SU-DHL-6 (cell line): ENCODE measurements at regions not wholly inside any gene's neighbourhood (a gene's known extent, or its start where the extent isn't known, plus 50 kb on each side); places are given as distances from the start of the nearest gene placed in this dataset.

ENCODE experiments used
- EZH2phosphoT487 ChIP-seq: fragments of 200-600 bp; sonication (generic), shearing (Covaris generic); conservative IDR thresholded peaks from 2 replicates; pipeline ENCODE4 v1.6.1; 2018; ENCODE audit warnings: mild to moderate bottlenecking, antibody characterized with exemption, low read length, moderate library complexity, mixed read lengths
- TF ChIP-seq, protein P1 (sequence below): fragments of 200-600 bp; sonication (generic); IDR thresholded peaks from one replicate; pipeline ENCODE4 v1.5.1; 2017; ENCODE audit warnings: antibody characterized with exemption, mild to moderate bottlenecking, low read length, moderate library complexity; ENCODE audit not compliant: insufficient read depth, poor library complexity, severe bottlenecking

DNA sequence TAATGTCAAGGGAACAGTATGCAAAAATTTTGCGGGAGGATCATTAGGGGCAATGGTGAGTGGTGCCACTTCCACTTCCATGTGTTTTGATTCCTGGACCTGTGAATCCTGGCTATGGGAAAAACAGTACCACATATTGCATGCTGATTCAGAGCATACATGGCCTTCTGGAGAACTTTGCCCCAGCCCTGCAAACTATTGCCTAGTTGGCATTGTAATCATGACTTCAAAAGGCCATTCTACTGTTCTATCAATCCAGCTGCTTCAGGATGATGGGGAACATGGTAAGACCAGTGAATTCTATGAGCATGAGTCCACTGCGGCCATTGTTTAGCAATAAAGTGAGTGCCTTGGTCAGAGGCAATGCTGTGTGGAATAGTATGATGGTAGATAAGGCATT is 75.3 kb upstream of the ZC3H15 start:
- TF ChIP-seq, protein P1, sequence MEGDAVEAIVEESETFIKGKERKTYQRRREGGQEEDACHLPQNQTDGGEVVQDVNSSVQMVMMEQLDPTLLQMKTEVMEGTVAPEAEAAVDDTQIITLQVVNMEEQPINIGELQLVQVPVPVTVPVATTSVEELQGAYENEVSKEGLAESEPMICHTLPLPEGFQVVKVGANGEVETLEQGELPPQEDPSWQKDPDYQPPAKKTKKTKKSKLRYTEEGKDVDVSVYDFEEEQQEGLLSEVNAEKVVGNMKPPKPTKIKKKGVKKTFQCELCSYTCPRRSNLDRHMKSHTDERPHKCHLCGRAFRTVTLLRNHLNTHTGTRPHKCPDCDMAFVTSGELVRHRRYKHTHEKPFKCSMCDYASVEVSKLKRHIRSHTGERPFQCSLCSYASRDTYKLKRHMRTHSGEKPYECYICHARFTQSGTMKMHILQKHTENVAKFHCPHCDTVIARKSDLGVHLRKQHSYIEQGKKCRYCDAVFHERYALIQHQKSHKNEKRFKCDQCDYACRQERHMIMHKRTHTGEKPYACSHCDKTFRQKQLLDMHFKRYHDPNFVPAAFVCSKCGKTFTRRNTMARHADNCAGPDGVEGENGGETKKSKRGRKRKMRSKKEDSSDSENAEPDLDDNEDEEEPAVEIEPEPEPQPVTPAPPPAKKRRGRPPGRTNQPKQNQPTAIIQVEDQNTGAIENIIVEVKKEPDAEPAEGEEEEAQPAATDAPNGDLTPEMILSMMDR, result no peak
- no peak for TF ChIP-seq EZH2phosphoT487
